Urinary bladder (tissue), 3 donors: ENCODE measurements at regions not wholly inside any gene's neighbourhood (a gene's known extent, or its start where the extent isn't known, plus 50 kb on each side); places are given as distances from the start of the nearest gene placed in this dataset.

Source experiments
- DNase-seq: peaks from one replicate; pipeline ENCODE4 v3.0.0-alpha.2; 2015; ENCODE audit errors: extremely low spot score
- H3K27ac ChIP-seq: one replicate; pipeline ENCODE4 v1.5.1; 2013; ENCODE audit warnings: low read depth, mild to moderate bottlenecking, moderate library complexity
- H3K36me3 ChIP-seq: one replicate; pipeline ENCODE4 v1.6.1; 2013; ENCODE audit warnings: mild to moderate bottlenecking, moderate library complexity; ENCODE audit not compliant: insufficient read depth
- H3K4me1 ChIP-seq: one replicate; pipeline ENCODE4 v1.6.1; 2013; ENCODE audit warnings: mild to moderate bottlenecking, moderate library complexity; ENCODE audit not compliant: insufficient read depth
- H3K4me3 ChIP-seq: one replicate; pipeline ENCODE4 v1.5.1; 2013; ENCODE audit warnings: low read depth, low read length
- WGBS: extraction: QIAGEN DNeasy Blood & Tissue Kit; methylation state at CpG from one replicate; pipeline ENCODE4 v1.1.7; 2013; 5-methylcytosine and 5-hydroxymethylcytosine counted together
- donor health status: healthy with polysubstance abuse.
- donor health status: healthy.

GRCh38 chr16:65771707-65772106, 594.8 kb upstream of the CDH5 start:
- 18% methylated on average over 1 of the region's 1 CpG for WGBS
- no peak overlapping the region for H3K27ac ChIP-seq
- DNase-seq, result no peak
- H3K4me3 ChIP-seq, result no peak overlapping the region
- H3K4me1 ChIP-seq, result no peaks in the 10 kb centered on the region
- H3K36me3 ChIP-seq, result no peaks in the 10 kb centered on the region

DNA sequence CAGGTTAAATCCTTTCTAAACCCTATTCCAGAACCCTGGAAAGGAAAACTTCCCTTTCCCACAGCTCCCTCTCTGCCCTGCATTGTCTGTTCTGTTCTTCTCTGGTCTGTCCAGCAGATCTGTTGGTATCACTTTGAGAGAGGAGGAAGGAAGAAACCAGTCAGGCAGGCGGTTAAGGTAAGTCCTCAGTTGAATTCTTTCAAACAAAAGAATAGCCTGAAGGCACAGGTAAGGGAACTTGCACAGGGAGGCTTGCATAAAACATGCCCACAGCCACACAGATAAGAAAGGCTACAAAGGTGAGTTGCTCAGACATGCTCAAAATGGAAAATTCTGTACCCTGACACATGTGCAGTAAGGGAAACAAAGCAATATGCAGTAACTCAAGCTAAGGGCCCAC, 595.7 kb upstream of the CDH5 start:
- Histone ChIP-seq H3K4me1 (no peaks in the 10 kb centered on the region), H3K4me3 (no peak overlapping the region), H3K36me3 (no peaks in the 10 kb centered on the region), H3K27ac (no peak overlapping the region)
- 98% methylated on average over 1 of the region's 1 CpG for WGBS
- no peak for DNase-seq

- H3K4me3 ChIP-seq, result no peak overlapping the region
- H3K36me3 ChIP-seq, result no peaks in the 10 kb centered on the region
- DNase-seq, result no peak
- 95% methylated on average over 1 of the region's 1 CpG for WGBS
- no peak overlapping the region for H3K27ac ChIP-seq
- no peaks in the 10 kb centered on the region for H3K4me1 ChIP-seq
These were observed 596.6 kb upstream of the CDH5 start for GRCh38 chr16:65769776-65770438.

- H3K4me3 ChIP-seq, result no peak overlapping the region
- H3K27ac ChIP-seq, result no peak overlapping the region
- H3K4me1 ChIP-seq, result no peaks in the 10 kb centered on the region
- H3K36me3 ChIP-seq, result no peaks in the 10 kb centered on the region
- WGBS, result 88% methylated on average over 1 of the region's 1 CpG
- no peak for DNase-seq
These were observed 597.4 kb upstream of the CDH5 start for GRCh38 chr16:65769055-65769465.

GRCh38 chr16:65767125-65767524, 599.4 kb upstream of the CDH5 start:
- no peak overlapping the region for H3K4me3 ChIP-seq
- no peak overlapping the region for H3K27ac ChIP-seq
- no peaks in the 10 kb centered on the region for H3K4me1 ChIP-seq
- DNase-seq, result no peak
- WGBS, result 82% methylated on average over 4 of the region's 4 CpGs
- H3K36me3 ChIP-seq, result no peaks in the 10 kb centered on the region

DNA sequence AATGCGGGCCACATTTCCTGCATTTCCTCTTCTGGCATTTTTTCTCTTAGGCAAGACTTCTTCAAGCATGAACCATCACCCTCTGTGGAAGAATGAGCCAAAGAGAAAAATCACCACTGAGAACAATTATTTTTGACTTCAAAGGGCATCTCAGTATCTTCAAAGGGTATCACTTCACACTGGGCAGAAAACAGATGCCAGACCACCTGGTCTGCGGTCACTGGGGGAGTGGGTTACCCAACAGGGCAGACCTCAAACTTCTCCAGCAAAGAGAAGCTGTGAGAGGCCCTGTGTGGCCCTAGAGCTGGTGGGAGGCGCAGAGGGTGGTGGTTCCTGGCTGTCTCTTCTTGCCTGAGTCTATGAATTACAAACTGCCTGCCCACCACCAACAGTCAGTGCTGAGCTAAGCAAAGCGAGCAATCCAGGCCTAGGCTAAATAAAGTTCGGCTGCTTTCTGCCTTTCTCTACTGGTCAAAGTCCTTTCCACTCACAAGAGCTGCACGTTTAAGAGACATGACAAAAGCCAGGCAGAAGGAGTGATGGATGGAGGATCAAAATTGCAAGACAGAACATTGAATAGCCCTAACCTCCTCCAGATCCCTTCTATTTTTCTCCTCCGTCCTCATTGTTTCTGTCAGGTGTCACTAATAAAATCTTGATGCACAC, 602.7 kb upstream of the CDH5 start:
- H3K36me3 ChIP-seq, result no peaks in the 10 kb centered on the region
- 92% methylated on average over 7 of the region's 7 CpGs for WGBS

DNA sequence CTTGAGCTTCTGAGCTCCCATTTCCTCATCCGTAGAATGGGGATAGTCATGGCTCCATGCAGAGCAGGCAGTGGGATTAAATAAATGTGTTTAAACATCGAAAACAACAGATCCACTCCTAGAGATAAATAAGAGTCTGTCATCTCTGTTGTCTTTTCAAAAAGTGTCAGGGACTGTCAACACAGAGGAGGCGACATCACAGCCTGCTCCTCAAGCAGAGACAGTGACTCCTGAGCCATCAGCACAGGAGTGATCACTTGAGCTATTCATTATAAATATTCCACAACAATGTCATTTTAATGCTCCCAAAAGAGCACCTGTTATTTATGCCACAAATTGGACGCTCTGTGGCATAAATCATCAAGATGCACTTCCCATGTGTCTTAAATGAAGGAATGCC, 605.6 kb upstream of the CDH5 start:
- no peak for DNase-seq
- H3K4me1 ChIP-seq, result no peaks in the 10 kb centered on the region
- WGBS, result 90% methylated on average over 4 of the region's 4 CpGs

More for the DNA sequence above, 602.7 kb upstream of the CDH5 start:
- H3K4me1 ChIP-seq, result no peaks in the 10 kb centered on the region
- DNase-seq, result no peak
- H3K27ac ChIP-seq, result no peak overlapping the region
- H3K4me3 ChIP-seq, result no peak overlapping the region

DNA sequence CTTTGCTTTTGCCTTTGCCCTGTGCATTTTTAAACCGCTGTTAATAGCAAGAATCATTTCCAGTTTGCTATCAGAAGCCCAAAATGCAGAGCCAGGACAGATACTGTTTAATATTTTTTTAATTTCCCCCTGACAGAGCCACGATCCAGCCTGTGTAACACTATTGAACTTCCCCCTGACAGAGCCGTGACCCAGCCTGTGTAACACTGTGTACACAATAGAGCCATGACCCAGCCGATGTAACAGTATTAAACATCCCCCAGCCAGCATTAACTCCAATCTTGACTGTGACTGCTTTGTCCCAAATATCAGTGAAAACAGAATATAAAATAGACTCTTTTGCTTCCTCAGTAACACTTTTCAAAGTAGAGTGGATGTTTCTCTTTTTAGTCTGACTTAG, 607.9 kb upstream of the CDH5 start:
- no peaks in the 10 kb centered on the region for H3K4me1 ChIP-seq
- no peak overlapping the region for H3K27ac ChIP-seq
- DNase-seq, result no peak
- no peak overlapping the region for H3K4me3 ChIP-seq
- no peaks in the 10 kb centered on the region for H3K36me3 ChIP-seq
- WGBS, result 68% methylated on average over 4 of the region's 4 CpGs

More for the DNA sequence above, 605.6 kb upstream of the CDH5 start:
- no peak overlapping the region for H3K4me3 ChIP-seq
- no peak overlapping the region for H3K27ac ChIP-seq
- no peaks in the 10 kb centered on the region for H3K36me3 ChIP-seq

DNA sequence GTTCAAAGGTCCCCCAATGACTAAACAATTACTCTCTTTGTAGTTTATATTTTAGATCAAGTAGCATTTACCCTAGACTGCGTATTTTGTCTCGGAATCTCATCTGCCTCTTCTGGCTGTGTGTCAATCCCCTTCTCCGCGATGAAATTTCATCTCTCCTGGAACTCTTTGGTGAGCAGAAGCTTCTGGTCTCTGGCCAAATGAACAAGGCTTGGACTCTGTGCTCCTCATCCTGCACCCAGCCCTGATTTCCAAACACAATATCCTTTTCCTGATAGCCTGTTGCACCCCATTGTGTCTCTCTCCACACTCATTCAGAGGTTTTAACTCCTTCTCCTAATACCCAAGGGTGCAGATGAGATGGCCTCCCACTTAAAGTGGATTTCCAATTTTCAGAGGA, 609.4 kb upstream of the CDH5 start:
- WGBS, result 51% methylated on average over 4 of the region's 4 CpGs
- Histone ChIP-seq H3K4me1 (no peaks in the 10 kb centered on the region), H3K27ac (no peak overlapping the region), H3K4me3 (no peak overlapping the region), H3K36me3 (no peaks in the 10 kb centered on the region)
- no peak for DNase-seq

DNA sequence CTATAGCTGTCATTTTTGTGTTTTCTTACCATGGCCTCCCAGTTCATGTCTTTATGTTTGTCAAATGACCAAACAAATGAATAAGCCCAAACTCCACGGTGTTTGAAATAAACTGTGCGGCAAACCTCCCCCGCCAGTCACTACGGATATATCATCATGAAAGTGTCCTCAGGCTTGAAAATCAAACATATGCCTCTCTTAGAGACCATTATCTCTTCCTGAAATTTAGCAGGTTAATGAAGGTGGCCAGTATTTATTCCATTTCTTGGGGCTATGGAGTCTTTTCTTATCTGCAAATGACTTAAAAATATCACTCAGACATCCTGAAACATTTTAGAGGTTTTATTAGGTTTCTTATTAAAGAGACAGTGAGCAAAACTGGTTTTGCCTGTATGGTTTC, 610.3 kb upstream of the CDH5 start:
- Histone ChIP-seq H3K27ac (no peak overlapping the region), H3K4me1 (no peaks in the 10 kb centered on the region), H3K4me3 (no peak overlapping the region), H3K36me3 (no peaks in the 10 kb centered on the region)
- 66% methylated on average over 4 of the region's 4 CpGs for WGBS
- DNase-seq, result no peak

GRCh38 chr16:65754820-65755691, 611.4 kb upstream of the CDH5 start:
- WGBS, result 45% methylated on average over 19 of the region's 19 CpGs
- Histone ChIP-seq H3K4me1 (no peaks in the 10 kb centered on the region), H3K27ac (no peak overlapping the region), H3K4me3 (no peak overlapping the region), H3K36me3 (no peaks in the 10 kb centered on the region)
- DNase-seq, result no peak

DNA sequence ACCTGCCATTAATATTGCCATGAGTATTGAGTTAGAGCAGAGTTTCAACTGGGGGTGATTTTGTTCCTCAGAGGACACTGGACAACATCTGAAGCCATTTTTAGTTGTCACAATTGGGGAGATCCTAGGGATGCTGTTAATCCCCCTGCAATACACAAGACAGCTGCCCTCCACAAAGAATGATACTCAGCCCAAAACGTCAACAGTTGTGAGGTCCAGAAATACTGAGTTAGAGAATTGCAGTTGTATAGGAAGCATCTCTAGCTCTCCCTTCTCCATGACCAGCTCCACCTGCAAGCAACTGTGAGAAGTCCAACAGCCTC, 614.0 kb upstream of the CDH5 start:
- DNase-seq, result no peak
- no peak overlapping the region for H3K4me3 ChIP-seq
- 57% methylated on average over 1 of the region's 1 CpG for WGBS
- H3K36me3 ChIP-seq, result no peaks in the 10 kb centered on the region
- H3K4me1 ChIP-seq, result no peaks in the 10 kb centered on the region
- H3K27ac ChIP-seq, result no peak overlapping the region

- 77% methylated on average over 8 of the region's 8 CpGs for WGBS
- DNase-seq, result no peak
- Histone ChIP-seq H3K36me3 (no peaks in the 10 kb centered on the region), H3K4me1 (no peaks in the 10 kb centered on the region), H3K4me3 (no peak overlapping the region), H3K27ac (no peak overlapping the region)
These were observed 614.6 kb upstream of the CDH5 start for GRCh38 chr16:65751622-65752521.
